ENCODE measurements at regions not wholly inside any gene's neighbourhood (a gene's known extent, or its start where the extent isn't known, plus 50 kb on each side); places are given as distances from the start of the nearest gene placed in this dataset.

- no peaks in the 10 kb centered on the region for H3K9me1 ChIP-seq (ENCODE audit: insufficient read depth, low read length)
- H3K36me3 ChIP-seq (ENCODE audit: control insufficient read depth, insufficient read depth, low read length) = no peaks in the 10 kb centered on the region
- WGBS, 2 experiments (ENCODE audit: extremely low coverage in 2 of 2, insufficient read length in 1 of 2) = no CpG with 5 or more reads among the region's 2 CpGs
- no peak overlapping the region for H3K18ac ChIP-seq (ENCODE audit: low read depth, low read length)
- TF ChIP-seq RCOR1 (IDR thresholded peaks at IDR 0.05; ENCODE audit: insufficient replicate concordance, low read length) = no peak
- no peak for TF ChIP-seq BHLHE40 (IDR thresholded peaks at IDR 0.05; ENCODE audit: low read depth, low read length)
- ChIA-PET CTCF (no interaction called here), POLR2A (ENCODE audit: unreplicated experiment) (no interaction called here)
- no peaks in the 10 kb centered on the region for H3K9me3 ChIP-seq (ENCODE audit: control insufficient read depth, insufficient read depth, low read length)
- no peak overlapping the region for H3K4me2 ChIP-seq (ENCODE audit: low read depth, low read length)
- H2BK15ac ChIP-seq (ENCODE audit: low read depth, low read length) = no peak overlapping the region
- no peak overlapping the region for H4K5ac ChIP-seq (ENCODE audit: low read depth, low read length)
- H3K79me1 ChIP-seq (ENCODE audit: low read depth in 1 of 2, low read length in 2 of 2) = no peaks in the 10 kb centered on the region
- H2AK5ac ChIP-seq (ENCODE audit: low read depth, low read length) = no peak overlapping the region
- H3K9ac ChIP-seq (ENCODE audit: low read depth, low read length) = no peak overlapping the region
- H2BK5ac ChIP-seq (ENCODE audit: low read depth, low read length, poor library complexity, severe bottlenecking) = no peak overlapping the region
- H2BK20ac ChIP-seq (ENCODE audit: low read depth, low read length) = no peak overlapping the region
- no peak overlapping the region for H3K4ac ChIP-seq (ENCODE audit: low read depth, low read length)
- no peaks in the 10 kb centered on the region for H3K4me1 ChIP-seq (ENCODE audit: control insufficient read depth, insufficient read depth, low read length)
- H4K20me1 ChIP-seq (ENCODE audit: insufficient read depth, low read length) = no peaks in the 10 kb centered on the region
- H3K4me3 ChIP-seq (ENCODE audit: insufficient read depth, low read depth, low read length) = no peak overlapping the region
- in situ Hi-C loops (cut with MboI; ENCODE audit: low sequenced_read_pairs) = no loop called here
- no peak overlapping the region for H2BK120ac ChIP-seq (ENCODE audit: low read depth, low read length)
- no TSS peak for BruUV-seq (replicated peaks)
- no peak overlapping the region for H3K56ac ChIP-seq (ENCODE audit: extremely low read depth, insufficient read depth, low read length)
- dilution Hi-C loops (cut with HindIII; ENCODE audit: low sequenced_read_pairs, unreplicated experiment) = no loop called here
- H2AK9ac ChIP-seq (replicated peaks; ENCODE audit: low read depth, low read length, poor library complexity) = no peak overlapping the region
- no peak overlapping the region for H3K23ac ChIP-seq (ENCODE audit: low read depth, low read length)
- no peak overlapping the region for H3K14ac ChIP-seq (replicated peaks; ENCODE audit: low read depth, low read length)
- intact Hi-C loops (cut with micrococcal nuclease) = no loop called here
- H2AFZ ChIP-seq (replicated peaks; ENCODE audit: low read length, poor library complexity) = no peak overlapping the region
- no peaks in the 10 kb centered on the region for H3K27me3 ChIP-seq (ENCODE audit: control insufficient read depth, insufficient read depth, low read length)
- H4K8ac ChIP-seq (ENCODE audit: low read depth in 2 of 2, low read length in 2 of 2) = no peak overlapping the region
- ATAC-seq (ENCODE audit: low read depth) (no peak), DNase-seq (no peak)
- H3K27ac ChIP-seq (ENCODE audit: insufficient read depth, low read length) = no peak overlapping the region
- no peak overlapping the region for H4K91ac ChIP-seq (ENCODE audit: insufficient read depth, low read depth, low read length)
These were observed 1047.3 kb downstream of the PCDH18 start for GRCh38 chr4:136484996-136485395.

All from IMR-90 (cell line).